GM12878 (cell line): ENCODE measurements at regions not wholly inside any gene's neighbourhood (a gene's known extent, or its start where the extent isn't known, plus 50 kb on each side); places are given as distances from the start of the nearest gene placed in this dataset.

Experiments used
- ATAC-seq: fragments of 200-7000 bp; cut with Tn5 transposase; 3 replicates; pipeline ENCODE4 v1.9.1; 2020; ENCODE audit warnings: mild to moderate bottlenecking, moderate library complexity
- BruUV-seq: library from RNA; stranded (reverse); fragments of 400-500 nt; replicated peaks from 2 replicates; lab custom pipeline; 2021; lab: Mats Ljungman, UMichigan
- CTCF ChIA-PET: fragments of 300-600 bp; sonication (Branson Sonifier 250); formaldehyde crosslinking; extraction: SDS; loops from one replicate; lab custom pipeline; 2021; ENCODE audit warnings: inconsistent platforms; lab: Yijun Ruan, JAX
- POLR2A ChIA-PET: fragments of 350-600 bp; formaldehyde crosslinking; extraction: SDS; loops from one replicate; lab custom pipeline; 2021; ENCODE audit warnings: inconsistent platforms; lab: Charles Lee
- RAD21 ChIA-PET: fragments of 300-600 bp; sonication (Branson Sonifier 250); formaldehyde crosslinking; loops from one replicate; lab custom pipeline; 2023; ENCODE audit warnings: antibody characterized with exemption; ENCODE audit not compliant: unreplicated experiment; lab: Charles Lee
- SMC1A ChIA-PET: fragments of 300-600 bp; sonication (Branson Sonifier 250); formaldehyde crosslinking; loops from one replicate; lab custom pipeline; 2023; ENCODE audit not compliant: unreplicated experiment, uncharacterized antibody; lab: Charles Lee
- DNase-seq: peaks from one replicate; pipeline ENCODE4 v3.0.0-alpha.2; 2011; ENCODE audit warnings: low read depth, low spot score
- FAIRE-seq: peaks from 3 replicates; lab custom pipeline; 2011; peaks lifted over from hg19 to GRCh38; lab: Jason Lieb, UNC
- H2AFZ ChIP-seq: 2 replicates; pipeline ENCODE4 v1.6.0; 2011; ENCODE audit warnings: low read depth, low read length, control low read depth; ENCODE audit not compliant: control insufficient read depth
- H3K27ac ChIP-seq: 2 replicates; pipeline ENCODE4 v1.5.1; 2011; ENCODE audit warnings: control low read depth; ENCODE audit not compliant: control insufficient read depth, insufficient read depth
- H3K27me3 ChIP-seq, 2 experiments: replicated peaks in 1 of 2; 2 replicates each; pipeline versions ENCODE4 v1.6.0 to v1.6.1; 2011; ENCODE audit warnings: low read length in 1 of 2; ENCODE audit not compliant: control insufficient read depth in 2 of 2, insufficient read depth in 2 of 2
- H3K36me3 ChIP-seq, 2 experiments: 2 replicates each; pipeline ENCODE4 v1.5.1; 2011; ENCODE audit warnings: low read length in 1 of 2; ENCODE audit not compliant: control insufficient read depth in 2 of 2, insufficient read depth in 2 of 2
- H3K4me1 ChIP-seq: 2 replicates; pipeline ENCODE4 v1.6.1; 2011; ENCODE audit warnings: mild to moderate bottlenecking, low read length, moderate library complexity, mixed read lengths; ENCODE audit not compliant: control insufficient read depth, insufficient read depth
- H3K4me2 ChIP-seq: 2 replicates; pipeline ENCODE4 v1.6.0; 2011; ENCODE audit warnings: control low read depth; ENCODE audit not compliant: control insufficient read depth, insufficient read depth
- H3K4me3 ChIP-seq: fragments of 200-600 bp; sonication (generic); 2 replicates; pipeline ENCODE4 v1.5.1; 2016
- H3K79me2 ChIP-seq: 2 replicates; pipeline ENCODE4 v1.6.0; 2011; ENCODE audit warnings: low read length; ENCODE audit not compliant: control insufficient read depth, insufficient read depth
- H3K9ac ChIP-seq: 2 replicates; pipeline ENCODE4 v1.8.0; 2011; ENCODE audit warnings: low read length, control low read depth, mixed read lengths; ENCODE audit not compliant: control insufficient read depth, insufficient read depth
- H3K9me3 ChIP-seq: replicated peaks from 3 replicates; pipeline ENCODE4 v1.5.1; 2011; ENCODE audit warnings: mild to moderate bottlenecking, low read length; ENCODE audit not compliant: control insufficient read depth, insufficient read depth
- H4K20me1 ChIP-seq: 2 replicates; pipeline ENCODE4 v1.6.0; 2011; ENCODE audit not compliant: control insufficient read depth, insufficient read depth
- ATF7 ChIP-seq: fragments of 450-650 bp; IDR thresholded peaks from 2 replicates; pipeline ENCODE4 v1.6.1; 2016; ENCODE audit warnings: low read depth, mild to moderate bottlenecking
- EGR1 ChIP-seq, 2 experiments: IDR thresholded peaks; 1 replicate in 1 of 2; 2 replicates in 1 of 2; pipeline ENCODE4 v1.6.1; 2011 to 2012; ENCODE audit warnings: low read depth in 2 of 2, low read length in 2 of 2, borderline replicate concordance in 1 of 2, mild to moderate bottlenecking in 1 of 2, moderate library complexity in 1 of 2
- FOS ChIP-seq: IDR thresholded peaks from 3 replicates; pipeline ENCODE4 v1.6.1; 2011; ENCODE audit warnings: borderline replicate concordance; ENCODE audit not compliant: insufficient read length; ENCODE audit errors: extremely low read depth
- MEF2B ChIP-seq: fragments of 450-650 bp; IDR thresholded peaks from 2 replicates; pipeline ENCODE4 v1.6.1; 2018; ENCODE audit warnings: mild to moderate bottlenecking, moderate library complexity; ENCODE audit not compliant: partially characterized antibody, poor library complexity, severe bottlenecking
- MTA3 ChIP-seq: IDR thresholded peaks from 2 replicates; pipeline ENCODE4 v1.6.1; 2012; ENCODE audit warnings: low read length, inconsistent platforms, borderline replicate concordance
- SREBF1 ChIP-seq: IDR thresholded peaks from 2 replicates; pipeline ENCODE4 v1.6.1; 2012; ENCODE audit warnings: mild to moderate bottlenecking, low read length
- WGBS: methylation state at CpG from one replicate; pipeline ENCODE4 v1.1.6; 2016; ENCODE audit warnings: low lambda C conversion rate; ENCODE audit not compliant: insufficient replicate concordance, insufficient coverage; ENCODE audit errors: missing lambda C conversion rate; 5-methylcytosine and 5-hydroxymethylcytosine counted together
- in situ Hi-C: fragments of 300-500 bp; cut with MboI; formaldehyde crosslinking; loops from 9 replicates; pipeline ENCODE4 v1.14.3; 2018; ENCODE audit warnings: mixed read lengths
- intact Hi-C: fragments of 100-400 bp; cut with micrococcal nuclease; formaldehyde crosslinking; loops from one replicate; pipeline ENCODE4 v1.14.2; 2022; ENCODE audit not compliant: unreplicated experiment
- TF ChIP-seq, protein P1 (sequence below): fragments of 450-650 bp; IDR thresholded peaks from 2 replicates; pipeline ENCODE4 v1.6.1; 2018; ENCODE audit warnings: borderline replicate concordance, mild to moderate bottlenecking; ENCODE audit not compliant: partially characterized antibody

- no peak for TF ChIP-seq EGR1 (IDR thresholded peaks at IDR 0.05; ENCODE audit: borderline replicate concordance in 1 of 2, low read depth in 2 of 2, low read length in 2 of 2)
- no peak for TF ChIP-seq MTA3
- no peak for TF ChIP-seq SREBF1
- TF ChIP-seq FOS = no peak
These were observed 186.6 kb downstream of the TM9SF2 start (continued) for GRCh38 chr13:99687723-99688397.

DNA sequence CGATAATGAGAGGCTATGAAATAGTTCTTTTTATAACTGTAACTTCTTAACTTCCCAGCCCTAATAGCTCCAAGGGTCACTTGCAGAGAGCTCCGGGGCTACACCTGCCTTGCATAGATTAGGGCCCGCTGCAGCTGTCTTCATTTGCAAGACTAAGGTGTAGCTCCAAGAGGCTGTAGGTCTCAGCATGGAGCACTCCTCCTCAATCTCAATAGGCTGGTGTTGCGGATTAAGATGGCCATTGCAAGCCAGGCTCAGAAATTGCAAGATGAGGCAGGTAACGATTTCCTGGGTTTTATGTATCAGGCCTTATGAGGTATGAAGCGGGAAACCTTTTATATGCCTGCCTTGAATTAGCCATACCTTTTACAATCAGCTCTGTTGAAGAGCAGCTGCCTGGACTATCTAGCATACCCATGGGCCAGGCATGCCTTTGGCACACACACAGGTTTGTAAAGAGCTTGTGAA is 185.7 kb downstream of the TM9SF2 start:
- H3K27me3 ChIP-seq = no peaks in the 10 kb centered on the region
- no peak for ATAC-seq
- no peaks in the 10 kb centered on the region for H3K4me1 ChIP-seq
- FAIRE-seq = no peak
- no peak overlapping the region for H3K4me2 ChIP-seq
- no peak overlapping the region for H3K4me3 ChIP-seq
- no TSS peak for BruUV-seq
- RAD21 ChIA-PET = no interaction called here
- H3K36me3 ChIP-seq = no peaks in the 10 kb centered on the region
- H3K9me3 ChIP-seq = no peaks in the 10 kb centered on the region
- SMC1A ChIA-PET = interaction anchor here (1.3 to 1.5 kb wide), 2 partner anchors 12 to 159 kb away, joined by 3 read pairs; no protein-coding TSS in a partner anchor
- no peak for DNase-seq
- 71% methylated on average over 6 of the region's 6 CpGs for WGBS
- intact Hi-C loops = no loop called here
- no peak overlapping the region for H3K27ac ChIP-seq
- CTCF ChIA-PET = interaction anchor here (0.6 to 1.6 kb wide), 4 partner anchors 30 to 1033 kb away, joined by 3 to 5 read pairs (median 3); no protein-coding TSS in a partner anchor
- TF ChIP-seq ATF7 = no peak
- TF ChIP-seq MEF2B = no peak
- TF ChIP-seq, protein P1, sequence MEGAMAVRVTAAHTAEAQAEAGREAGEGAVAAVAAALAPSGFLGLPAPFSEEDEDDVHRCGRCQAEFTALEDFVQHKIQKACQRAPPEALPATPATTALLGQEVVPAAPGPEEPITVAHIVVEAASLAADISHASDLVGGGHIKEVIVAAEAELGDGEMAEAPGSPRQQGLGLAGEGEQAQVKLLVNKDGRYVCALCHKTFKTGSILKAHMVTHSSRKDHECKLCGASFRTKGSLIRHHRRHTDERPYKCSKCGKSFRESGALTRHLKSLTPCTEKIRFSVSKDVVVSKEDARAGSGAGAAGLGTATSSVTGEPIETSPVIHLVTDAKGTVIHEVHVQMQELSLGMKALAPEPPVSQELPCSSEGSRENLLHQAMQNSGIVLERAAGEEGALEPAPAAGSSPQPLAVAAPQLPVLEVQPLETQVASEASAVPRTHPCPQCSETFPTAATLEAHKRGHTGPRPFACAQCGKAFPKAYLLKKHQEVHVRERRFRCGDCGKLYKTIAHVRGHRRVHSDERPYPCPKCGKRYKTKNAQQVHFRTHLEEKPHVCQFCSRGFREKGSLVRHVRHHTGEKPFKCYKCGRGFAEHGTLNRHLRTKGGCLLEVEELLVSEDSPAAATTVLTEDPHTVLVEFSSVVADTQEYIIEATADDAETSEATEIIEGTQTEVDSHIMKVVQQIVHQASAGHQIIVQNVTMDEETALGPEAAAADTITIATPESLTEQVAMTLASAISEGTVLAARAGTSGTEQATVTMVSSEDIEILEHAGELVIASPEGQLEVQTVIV = no peak
- POLR2A ChIA-PET = no interaction called here
- in situ Hi-C loops = no loop called here
- no peaks in the 10 kb centered on the region for H3K79me2 ChIP-seq
- no peak overlapping the region for H2AFZ ChIP-seq
- no peak overlapping the region for H3K9ac ChIP-seq
- H4K20me1 ChIP-seq = no peaks in the 10 kb centered on the region
